ENCODE measurements at regions not wholly inside any gene's neighbourhood (a gene's known extent, or its start where the extent isn't known, plus 50 kb on each side); places are given as distances from the start of the nearest gene placed in this dataset.

DNA sequence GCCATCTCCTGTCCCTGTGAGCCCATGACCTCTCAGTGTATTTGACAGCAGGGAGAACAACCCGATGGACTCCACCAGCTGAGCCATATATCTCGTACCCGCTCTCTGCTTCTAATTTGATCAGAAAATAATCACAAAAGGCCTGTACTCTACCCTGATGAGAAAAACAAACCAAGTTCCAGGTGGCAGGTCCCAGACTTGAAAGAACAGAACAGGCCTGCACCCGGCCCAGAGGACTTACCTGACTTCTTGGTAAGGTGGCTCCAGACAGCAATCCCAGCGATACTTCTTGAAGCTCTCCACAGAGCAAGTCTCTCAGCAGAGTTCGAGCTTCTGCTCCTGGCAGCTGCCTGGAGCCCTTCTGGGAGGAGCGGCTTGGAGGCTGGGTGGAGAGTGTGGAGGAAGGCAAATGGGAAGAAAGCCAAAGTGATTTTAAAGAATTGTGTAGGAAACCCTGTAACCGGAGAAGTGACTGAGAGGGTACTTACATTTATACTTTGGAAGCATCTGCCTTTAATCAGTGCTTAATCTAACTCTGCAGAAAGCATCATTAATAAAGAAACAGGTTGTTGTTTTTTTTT lies 91.6 kb downstream of the SCN11A start:
- ChIA-PET CTCF (no interaction called here), POLR2A (ENCODE audit: low non-redundant PET) (no interaction called here)
- H3K27ac ChIP-seq (ENCODE audit: low read depth, low read length, poor library complexity, severe bottlenecking): no peak overlapping the region
- no peak overlapping the region for H3K4me3 ChIP-seq (ENCODE audit: low read depth, low read length, poor library complexity, severe bottlenecking)
- H3K9me3 ChIP-seq (ENCODE audit: low read depth, low read length, poor library complexity, severe bottlenecking): no peaks in the 10 kb centered on the region
- intact Hi-C loops (cut with micrococcal nuclease; ENCODE audit: unreplicated experiment): no loop called here
- DNase-seq (ENCODE audit: low spot score): no peak
- H3K27me3 ChIP-seq (replicated peaks; ENCODE audit: insufficient read depth, low read depth, low read length, poor library complexity): no peaks in the 10 kb centered on the region
- H3K4me1 ChIP-seq (ENCODE audit: insufficient read depth, low read length, poor library complexity, severe bottlenecking): no peaks in the 10 kb centered on the region
- no peaks in the 10 kb centered on the region for H3K36me3 ChIP-seq (ENCODE audit: insufficient read depth, low read length, poor library complexity, severe bottlenecking)
- no TSS peak for BruUV-seq (replicated peaks)
- TF ChIP-seq CTCF (conservative IDR thresholded peaks at IDR 0.05; ENCODE audit: low read depth, low read length) (no peak), EZH2 (IDR thresholded peaks at IDR 0.05; ENCODE audit: borderline replicate concordance, low read depth, low read length, poor library complexity, severe bottlenecking) (no peak)

GRCh38 chr3:38958026-38958720 lies 93.6 kb downstream of the SCN11A start:
- BruUV-seq (replicated peaks): no TSS peak
- POLR2A ChIA-PET (ENCODE audit: low non-redundant PET): no interaction called here
- no peak for DNase-seq (ENCODE audit: low spot score)
- no peaks in the 10 kb centered on the region for H3K4me1 ChIP-seq (ENCODE audit: insufficient read depth, low read length, poor library complexity, severe bottlenecking)
- intact Hi-C loops (cut with micrococcal nuclease; ENCODE audit: unreplicated experiment): no loop called here
- H3K9me3 ChIP-seq (ENCODE audit: low read depth, low read length, poor library complexity, severe bottlenecking): no peaks in the 10 kb centered on the region
- H3K27ac ChIP-seq (ENCODE audit: low read depth, low read length, poor library complexity, severe bottlenecking): no peak overlapping the region
- no peak for TF ChIP-seq CTCF (conservative IDR thresholded peaks at IDR 0.05; ENCODE audit: low read depth, low read length)
- TF ChIP-seq EZH2 (IDR thresholded peaks at IDR 0.05; ENCODE audit: borderline replicate concordance, low read depth, low read length, poor library complexity, severe bottlenecking): no peak
- no peaks in the 10 kb centered on the region for H3K36me3 ChIP-seq (ENCODE audit: insufficient read depth, low read length, poor library complexity, severe bottlenecking)
- H3K27me3 ChIP-seq (replicated peaks; ENCODE audit: insufficient read depth, low read depth, low read length, poor library complexity): no peaks in the 10 kb centered on the region
- CTCF ChIA-PET: no interaction called here
- no peak overlapping the region for H3K4me3 ChIP-seq (ENCODE audit: low read depth, low read length, poor library complexity, severe bottlenecking)

DNA sequence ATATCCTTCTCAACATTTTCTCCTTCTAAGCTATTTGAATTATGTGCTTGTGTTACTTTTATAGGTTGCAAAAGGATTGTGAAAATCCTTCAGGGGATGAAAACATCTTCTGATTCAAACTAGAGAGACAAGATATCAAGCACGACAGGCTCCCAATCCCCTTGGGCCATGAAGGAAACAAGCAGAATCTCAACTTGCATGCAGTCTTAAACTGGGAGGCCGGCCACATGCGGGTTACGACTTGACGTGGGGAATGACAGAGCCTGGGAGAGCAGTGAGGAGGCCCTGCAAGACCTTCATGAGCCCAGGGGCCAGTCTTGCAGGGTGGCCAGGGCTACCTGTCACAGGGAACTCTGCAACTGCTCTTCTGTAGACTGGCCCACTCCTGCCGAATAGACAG lies 94.4 kb downstream of the SCN11A start:
- Histone ChIP-seq H3K4me1 (ENCODE audit: insufficient read depth, low read length, poor library complexity, severe bottlenecking) (no peaks in the 10 kb centered on the region), H3K27ac (ENCODE audit: low read depth, low read length, poor library complexity, severe bottlenecking) (no peak overlapping the region), H3K36me3 (ENCODE audit: insufficient read depth, low read length, poor library complexity, severe bottlenecking) (no peaks in the 10 kb centered on the region), H3K9me3 (ENCODE audit: low read depth, low read length, poor library complexity, severe bottlenecking) (no peaks in the 10 kb centered on the region), H3K4me3 (ENCODE audit: low read depth, low read length, poor library complexity, severe bottlenecking) (no peak overlapping the region), H3K27me3 (replicated peaks; ENCODE audit: insufficient read depth, low read depth, low read length, poor library complexity) (no peaks in the 10 kb centered on the region)
- no peak for DNase-seq (ENCODE audit: low spot score)
- CTCF ChIA-PET: no interaction called here
- POLR2A ChIA-PET (ENCODE audit: low non-redundant PET): no interaction called here
- no TSS peak for BruUV-seq (replicated peaks)
- intact Hi-C loops (cut with micrococcal nuclease; ENCODE audit: unreplicated experiment): no loop called here
- TF ChIP-seq EZH2 (IDR thresholded peaks at IDR 0.05; ENCODE audit: borderline replicate concordance, low read depth, low read length, poor library complexity, severe bottlenecking): no peak
- no peak for TF ChIP-seq CTCF (conservative IDR thresholded peaks at IDR 0.05; ENCODE audit: low read depth, low read length)

All from A673 (cell line).